Activated CD4-positive, alpha-beta T cell treated with anti-CD3 and anti-CD28 coated beads, Interleukin-2, Interleukin-4, amounts not matched to agents 100 ng/mL and 50 ng/mL, durations not matched to agents 16 hours and 8 hours (primary cell): ENCODE measurements at regions not wholly inside any gene's neighbourhood (a gene's known extent, or its start where the extent isn't known, plus 50 kb on each side); places are given as distances from the start of the nearest gene placed in this dataset.

Experiments used
- DNase-seq: peaks from one replicate; pipeline ENCODE4 v3.0.0-alpha.2; 2020; ENCODE audit warnings: low spot score

DNA sequence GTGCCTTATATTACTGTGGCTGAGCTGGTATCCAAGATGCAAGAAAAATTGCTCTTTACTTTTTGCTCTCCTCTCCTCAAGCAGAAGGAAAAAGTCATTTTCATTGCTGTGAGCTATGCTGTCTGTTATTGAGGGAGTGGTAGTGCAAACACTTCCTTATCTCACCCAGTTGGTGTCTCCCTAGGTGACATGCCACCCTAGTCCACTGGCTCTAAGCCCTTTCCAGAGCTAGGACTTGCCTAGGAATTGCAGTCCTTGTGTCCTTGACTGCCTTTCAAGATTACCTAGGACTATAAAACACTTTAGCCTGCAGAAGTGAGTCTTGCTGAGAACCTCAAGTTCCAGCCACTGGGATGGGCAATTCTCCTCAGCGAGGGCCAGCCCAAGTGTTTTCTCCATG is 458.3 kb downstream of the MRPL39 start:
- no peak for DNase-seq

DNA sequence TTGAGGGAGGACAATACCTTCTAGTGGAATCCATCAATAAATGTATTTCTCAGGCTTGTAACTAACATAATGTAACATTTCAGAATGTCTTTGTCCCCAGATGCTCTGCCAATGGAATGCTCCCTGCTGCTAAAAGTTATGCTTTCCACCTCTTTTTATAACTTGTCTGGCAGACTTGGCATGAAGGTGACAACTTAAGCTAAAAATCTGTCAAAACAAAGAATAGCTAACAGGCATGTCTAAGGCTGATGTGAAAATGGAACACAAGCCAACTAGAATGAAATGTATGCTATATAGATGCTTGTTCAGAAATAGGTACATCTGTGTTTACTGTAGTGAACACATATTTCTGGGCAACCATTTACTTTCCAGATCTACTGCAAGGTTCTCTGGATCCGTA is 467.9 kb downstream of the MRPL39 start:
- no peak for DNase-seq

DNA sequence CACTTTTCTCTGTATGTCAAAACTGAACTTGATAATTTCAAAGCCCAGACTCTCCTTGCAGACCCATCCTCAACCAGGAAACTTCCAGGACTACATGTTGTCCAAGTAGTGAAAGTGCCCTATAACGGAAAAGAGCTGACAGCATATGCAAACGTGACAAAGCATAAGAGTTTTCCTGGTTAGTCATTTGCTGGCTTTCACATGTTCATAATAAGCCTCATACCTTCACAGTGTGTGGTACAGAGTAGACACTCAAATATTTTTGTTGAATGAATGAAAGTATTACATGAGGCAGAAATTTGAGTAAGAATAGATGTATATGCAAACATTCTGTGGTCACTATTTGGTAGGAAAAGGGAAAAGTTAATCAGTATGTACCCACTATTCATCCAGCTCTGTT is 473.3 kb downstream of the MRPL39 start:
- DNase-seq = no peak

DNA sequence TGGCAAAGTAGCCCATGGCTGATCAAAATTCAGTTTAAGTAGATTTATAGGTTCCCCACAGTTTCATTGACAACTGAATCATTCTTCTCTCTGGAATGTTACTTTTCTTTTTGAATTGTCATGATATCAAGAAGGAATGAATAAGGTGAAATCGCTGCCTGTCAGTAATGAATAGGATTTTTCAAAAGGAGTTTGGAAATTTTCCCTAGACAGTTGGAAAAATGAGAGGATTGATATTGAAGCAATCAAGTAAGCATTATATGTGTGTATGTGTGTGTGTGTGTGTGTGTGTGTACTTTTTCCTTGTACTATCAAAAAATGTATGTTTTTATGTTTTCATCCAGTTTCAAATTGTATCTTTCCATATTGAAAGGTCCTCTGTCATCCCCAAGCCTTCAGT is 479.5 kb downstream of the MRPL39 start:
- DNase-seq = no peak

DNA sequence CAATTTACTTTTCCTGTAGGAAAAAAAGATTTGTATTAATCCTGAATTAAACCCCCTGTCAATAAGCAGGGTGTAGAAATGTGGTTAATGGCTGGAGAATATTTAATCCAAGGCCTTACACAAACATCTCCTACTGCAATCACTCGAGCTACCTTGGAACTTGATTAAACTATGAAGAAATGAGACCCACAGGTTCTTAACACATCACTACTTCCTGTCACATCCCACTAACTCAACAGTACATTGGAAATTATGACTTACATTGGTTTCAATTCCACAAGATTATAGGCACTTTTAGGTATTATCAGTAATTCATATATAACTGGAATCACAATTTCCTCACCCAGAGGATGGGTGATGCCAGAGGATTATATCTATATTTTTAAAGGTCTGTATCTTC is 480.3 kb downstream of the MRPL39 start:
- DNase-seq = no peak

DNA sequence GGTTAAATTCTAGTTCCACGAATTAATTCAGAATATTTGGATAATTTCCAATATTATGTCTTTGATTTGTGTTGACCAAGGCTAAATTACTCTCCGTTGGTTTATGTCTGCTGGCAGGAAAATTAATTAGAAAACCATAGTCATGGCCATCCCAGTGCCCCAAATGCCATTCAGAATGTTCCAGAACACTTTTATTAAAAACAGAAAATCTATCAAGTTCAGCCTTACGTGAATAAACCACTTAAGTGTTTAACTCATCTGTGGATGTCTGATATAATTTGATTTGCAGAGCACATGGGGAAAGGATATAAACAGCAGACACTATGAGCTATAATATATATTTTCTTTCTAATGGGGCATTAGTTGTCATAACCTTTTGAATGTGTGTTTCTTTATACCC is 480.7 kb downstream of the MRPL39 start:
- DNase-seq = no peak

DNA sequence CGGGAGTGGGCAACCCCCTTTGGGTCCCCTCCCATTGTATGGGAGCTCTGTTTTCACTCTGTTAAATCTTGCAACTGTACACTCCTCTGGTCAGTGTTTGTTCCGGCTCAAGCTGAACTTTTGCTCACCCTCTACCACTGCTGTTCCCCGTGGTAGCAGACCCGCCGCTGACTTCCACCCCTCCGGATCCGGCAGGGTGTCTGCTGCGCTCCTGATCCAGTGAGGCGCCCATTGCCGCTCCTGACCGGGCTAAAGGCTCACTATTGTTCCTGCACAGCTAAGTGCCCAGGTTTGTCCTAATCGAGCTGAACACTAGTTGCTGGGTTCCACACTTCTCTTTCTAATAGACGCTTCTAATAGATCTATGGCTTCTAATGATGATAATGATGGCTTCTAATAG is 488.6 kb downstream of the MRPL39 start:
- DNase-seq = no peak

DNA sequence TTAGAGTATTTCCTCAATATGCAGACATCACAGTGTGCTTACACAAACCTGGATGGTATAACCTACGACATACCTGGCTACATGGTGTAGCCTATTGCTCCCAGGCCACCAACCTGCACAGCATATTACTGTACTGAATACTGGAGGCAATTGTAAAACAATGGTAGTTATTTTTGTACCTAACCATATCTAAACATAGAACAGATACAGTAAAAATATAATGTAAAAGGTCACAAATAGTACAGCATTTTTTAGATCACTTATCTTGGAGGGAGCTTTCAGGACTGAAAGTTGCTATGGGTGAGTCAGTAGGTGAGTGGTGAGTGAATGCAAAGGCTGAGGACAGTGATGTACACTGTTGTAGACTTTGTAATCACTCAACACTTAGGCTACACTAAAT is 492.3 kb downstream of the MRPL39 start:
- no peak for DNase-seq

DNA sequence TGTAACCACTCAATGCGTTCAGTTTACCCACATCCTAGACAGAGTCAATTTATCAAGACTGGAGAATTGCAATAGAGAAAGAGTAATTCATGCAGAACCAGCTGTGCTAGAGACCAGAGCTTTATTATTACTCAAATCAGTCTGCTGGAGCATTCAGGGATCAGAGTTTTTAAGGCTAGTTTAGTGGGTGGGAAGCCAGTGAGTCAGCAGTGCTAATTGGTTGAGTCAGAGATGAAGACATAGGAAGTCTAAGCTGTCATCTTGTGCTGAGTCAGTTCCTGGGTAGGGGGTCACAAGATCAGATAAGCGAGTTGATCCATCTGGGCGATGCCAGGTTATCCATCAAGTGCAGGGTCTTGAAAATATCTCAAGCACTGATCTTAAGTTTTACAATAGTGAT is 499.6 kb downstream of the MRPL39 start:
- no peak for DNase-seq

DNA sequence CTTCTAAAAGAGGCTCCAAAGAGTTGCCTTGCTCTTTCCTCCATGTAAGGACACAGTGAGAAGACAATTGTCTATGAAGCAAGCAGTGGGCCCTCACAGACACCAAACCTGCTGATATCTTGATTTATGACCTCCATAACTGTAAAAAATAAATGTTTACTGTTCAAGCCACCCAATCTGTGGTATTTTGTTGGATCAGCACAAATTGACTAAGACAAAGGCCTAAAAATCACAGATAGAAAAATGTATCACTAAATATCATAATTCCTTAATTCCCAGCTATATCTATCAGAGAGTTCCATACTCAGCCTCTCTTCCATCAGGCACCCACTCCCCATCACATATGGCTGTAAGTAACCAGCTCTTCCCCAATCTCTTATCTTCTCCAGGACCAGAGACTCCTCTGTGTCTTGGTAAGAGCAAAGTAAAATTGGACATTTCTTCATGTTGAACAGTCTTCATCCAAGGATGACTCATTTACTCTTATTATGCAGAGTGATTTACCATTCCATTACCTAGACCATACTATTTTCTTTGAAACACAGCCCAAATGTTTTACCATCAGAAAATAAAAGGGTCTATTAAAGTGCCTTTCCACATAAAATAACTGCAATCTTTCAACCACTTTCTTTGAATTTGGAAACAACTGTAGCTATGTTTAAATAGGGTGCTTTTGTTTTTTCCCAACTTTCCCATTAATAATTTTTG is 503.6 kb downstream of the MRPL39 start:
- DNase-seq = no peak

DNA sequence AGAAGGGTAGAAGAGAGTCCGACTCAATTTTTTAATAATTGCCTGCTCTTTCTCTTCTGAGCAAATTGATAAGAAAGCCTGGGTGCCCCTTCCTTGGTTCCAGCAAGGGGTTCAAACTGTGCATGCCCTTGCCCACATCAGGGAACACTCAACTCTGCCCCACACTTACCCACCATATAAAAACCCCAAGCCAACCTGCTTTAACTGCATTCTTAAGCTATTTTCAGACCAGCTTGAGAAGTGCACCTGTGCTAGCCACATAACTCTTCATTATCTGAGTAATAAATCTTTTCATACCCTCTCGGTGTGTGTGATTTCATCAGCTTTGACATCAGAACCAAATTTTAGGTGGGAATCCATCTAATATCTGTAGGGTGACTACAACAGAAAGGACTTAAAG is 509.6 kb downstream of the MRPL39 start:
- DNase-seq = no peak

DNA sequence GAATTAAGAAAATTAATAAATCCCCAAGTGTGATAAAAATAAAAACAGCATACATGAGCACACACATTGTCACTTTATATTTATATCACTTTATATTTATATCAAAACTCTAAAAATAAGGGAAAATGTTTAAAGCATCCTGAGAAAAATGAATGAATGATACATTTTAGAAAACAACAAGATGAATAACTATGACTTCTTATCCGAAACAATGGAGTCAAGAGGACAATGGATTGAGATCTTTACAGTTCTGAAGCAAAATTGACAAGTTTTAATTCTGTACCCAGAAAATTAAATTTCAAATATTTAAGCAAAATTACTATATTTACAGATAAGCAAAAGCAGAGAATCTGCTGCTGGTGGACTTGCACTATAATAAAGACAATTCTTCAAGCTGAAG is 512.6 kb downstream of the MRPL39 start:
- no peak for DNase-seq

DNA sequence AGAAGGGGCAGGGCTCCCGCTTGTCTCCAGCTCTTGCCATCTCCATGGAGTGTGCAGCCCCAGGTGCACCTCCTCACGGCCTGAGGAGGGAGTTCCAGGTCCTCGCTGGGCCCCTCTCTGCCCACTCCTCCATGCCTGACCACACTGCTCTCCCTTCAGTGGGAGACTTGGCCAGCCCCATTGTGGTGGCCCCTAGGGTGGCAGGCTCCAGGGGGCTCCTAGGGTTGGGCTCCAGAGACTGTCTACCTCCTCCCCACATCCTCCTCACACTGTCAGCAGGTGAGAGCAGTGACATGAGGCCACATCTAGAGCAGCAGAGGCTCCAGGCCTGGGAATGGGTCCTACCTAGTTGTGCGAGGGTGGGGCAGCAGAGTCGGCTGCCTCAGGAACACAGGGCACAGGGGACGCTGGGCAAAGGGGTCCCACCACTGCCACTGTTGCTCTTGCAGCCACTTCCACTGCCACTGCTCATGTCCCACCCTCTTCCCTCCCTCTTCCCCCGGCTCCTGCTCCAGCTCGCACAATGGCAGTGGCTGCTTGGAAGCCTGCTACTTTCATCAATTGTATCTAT is 514.8 kb downstream of the MRPL39 start:
- DNase-seq = no peak

DNA sequence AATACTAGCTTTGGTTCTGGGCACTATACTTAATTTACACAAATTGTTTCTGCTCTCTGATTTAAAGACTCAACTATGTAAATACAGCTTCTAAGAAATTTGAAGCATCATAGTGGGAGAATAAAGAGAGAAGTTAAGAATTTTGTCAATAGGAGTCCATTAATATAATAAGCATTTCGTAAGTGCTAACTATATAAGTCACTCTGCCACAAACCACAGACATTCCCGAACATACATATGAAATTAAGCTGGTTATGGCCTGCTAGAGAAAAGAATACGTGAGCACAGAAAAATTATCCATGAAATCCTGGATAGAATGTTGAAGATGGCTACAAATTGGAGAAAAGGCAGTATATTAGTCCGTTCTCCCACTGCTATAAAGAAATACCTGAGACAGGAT is 526.2 kb downstream of the MRPL39 start:
- DNase-seq = no peak

DNA sequence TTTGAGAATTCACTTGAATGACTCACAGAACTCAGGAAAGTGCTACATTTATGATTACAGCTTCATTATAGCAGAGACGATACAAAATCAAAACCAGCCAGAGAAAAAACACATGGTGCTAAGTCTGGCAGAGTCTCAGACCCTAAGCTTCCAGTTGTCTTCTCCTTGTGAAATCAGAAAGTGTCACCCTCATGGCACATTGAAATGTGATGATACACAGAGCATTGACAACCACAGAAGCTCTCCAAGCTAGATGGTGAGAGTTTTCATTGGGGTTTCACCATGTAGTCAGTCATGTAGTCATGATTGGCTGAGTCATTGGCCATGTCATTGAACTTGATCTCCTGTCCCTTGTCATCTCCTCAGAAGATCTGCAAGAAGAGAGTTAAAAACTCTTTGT is 526.6 kb downstream of the MRPL39 start:
- DNase-seq = no peak

DNA sequence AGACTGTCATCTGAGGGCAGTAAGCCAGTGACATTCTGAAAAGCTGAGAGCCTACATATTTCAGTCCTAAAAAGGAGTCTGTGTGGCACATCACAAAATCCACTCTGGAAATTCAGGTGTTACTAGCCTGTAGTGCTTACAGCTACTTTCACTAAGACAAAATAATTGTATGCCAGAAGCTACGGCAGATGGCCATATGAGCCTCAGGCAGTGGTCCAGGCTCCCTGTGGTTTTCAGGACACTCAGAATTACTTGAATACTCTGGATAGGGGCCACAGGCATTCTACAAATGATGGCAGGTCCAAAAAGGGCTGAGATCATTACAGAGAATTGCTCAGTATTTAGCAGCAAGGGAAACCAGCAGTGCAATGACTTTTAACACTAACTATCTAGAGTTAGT is 527.1 kb downstream of the MRPL39 start:
- DNase-seq = no peak

DNA sequence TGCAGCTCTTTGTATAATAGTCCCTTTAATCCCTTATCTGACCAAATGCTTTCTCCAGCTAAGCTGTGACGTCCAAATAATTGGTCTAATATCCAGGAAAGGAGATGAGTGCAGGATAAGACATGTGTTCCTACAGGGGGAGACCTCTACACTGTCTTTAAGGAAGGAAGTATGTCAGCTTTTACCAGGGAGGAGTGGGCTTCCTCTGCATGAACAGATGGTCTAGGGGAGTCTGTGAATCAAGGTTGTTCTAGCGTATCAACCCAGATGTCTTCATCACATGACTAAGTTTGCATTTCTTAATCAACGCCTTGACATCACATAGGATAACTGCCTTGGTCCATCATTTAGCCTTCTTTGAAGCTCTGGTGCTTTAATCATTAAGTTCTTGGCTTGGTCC is 528.2 kb downstream of the MRPL39 start:
- DNase-seq = no peak

DNA sequence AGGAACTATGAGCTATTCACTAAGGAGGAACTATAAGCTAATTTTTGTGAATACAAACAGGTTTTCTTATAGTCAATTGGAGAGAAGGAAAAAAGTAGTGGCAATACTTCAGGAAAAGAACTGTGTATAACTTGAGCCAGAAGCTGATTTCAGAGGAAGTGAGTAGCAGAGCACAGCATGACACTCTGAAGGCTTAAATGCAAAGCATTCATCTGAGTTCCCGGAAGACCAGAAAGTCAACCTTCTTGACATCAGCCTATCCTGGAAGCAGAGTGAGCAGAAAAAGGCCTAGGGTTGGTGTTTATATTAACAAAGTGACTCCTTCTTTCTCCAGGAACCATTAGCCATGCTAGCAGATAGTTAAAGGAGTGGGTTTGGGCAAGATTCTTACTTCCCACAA is 545.2 kb downstream of the MRPL39 start:
- DNase-seq = no peak

DNA sequence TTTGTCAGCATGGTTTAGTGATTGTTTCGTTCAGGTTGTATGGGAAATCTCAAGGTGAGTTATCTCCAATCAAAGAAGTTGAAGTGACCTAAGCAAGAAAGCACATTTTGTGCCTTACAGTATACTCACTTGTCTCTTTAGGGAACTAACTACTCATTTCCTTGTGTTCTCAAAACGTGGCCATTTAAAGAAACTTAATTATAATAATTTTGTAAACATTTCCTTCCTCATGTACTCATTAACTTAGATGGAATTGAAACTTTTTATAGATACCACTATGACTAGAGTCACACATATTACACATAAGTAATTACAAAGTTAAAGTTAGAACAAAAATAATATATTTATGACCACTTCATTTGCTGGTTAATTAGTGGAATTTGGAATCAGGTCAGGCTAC is 552.6 kb downstream of the MRPL39 start:
- DNase-seq = no peak

DNA sequence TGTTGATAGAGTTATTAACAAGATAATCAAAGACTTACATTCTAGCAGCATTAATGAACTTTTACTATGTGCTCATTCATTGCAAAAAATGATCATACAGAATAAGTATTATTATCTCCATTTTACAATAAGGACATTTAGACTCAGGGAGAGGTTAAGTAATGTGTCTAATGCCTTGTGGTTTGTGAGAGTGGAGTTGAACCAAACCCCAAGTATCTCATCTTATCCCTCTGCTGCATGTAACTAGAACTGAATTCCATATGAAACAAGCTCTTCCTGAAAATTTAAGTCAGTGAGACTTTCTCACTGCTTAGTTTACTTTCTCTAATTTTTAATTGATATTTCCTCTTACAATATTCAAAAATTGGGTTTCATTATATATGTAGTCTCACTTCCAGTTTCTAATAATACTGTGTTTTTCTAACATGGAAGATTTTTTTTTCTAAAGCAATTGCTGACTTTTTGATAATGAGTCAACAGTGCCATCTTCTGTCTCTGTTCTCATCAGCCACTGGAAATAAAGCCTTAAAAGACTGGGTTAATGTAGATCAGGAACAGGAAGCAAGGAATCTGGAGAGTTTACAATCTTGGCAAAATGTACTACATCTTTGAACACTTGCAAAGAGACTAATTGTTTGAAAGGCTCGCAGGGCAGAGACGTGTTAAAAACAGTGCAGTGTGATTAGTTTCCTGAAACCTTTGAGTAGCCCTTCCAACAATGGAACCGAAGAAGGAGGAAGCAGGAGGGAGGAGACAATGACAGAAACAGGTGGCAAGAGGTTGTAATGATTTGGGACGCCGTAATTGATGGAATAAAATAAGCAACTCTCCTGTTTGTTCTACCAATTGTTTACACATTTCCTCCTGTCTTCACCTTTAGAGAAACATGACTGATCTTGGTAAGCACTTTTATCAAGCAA is 567.6 kb downstream of the MRPL39 start:
- no peak for DNase-seq

DNA sequence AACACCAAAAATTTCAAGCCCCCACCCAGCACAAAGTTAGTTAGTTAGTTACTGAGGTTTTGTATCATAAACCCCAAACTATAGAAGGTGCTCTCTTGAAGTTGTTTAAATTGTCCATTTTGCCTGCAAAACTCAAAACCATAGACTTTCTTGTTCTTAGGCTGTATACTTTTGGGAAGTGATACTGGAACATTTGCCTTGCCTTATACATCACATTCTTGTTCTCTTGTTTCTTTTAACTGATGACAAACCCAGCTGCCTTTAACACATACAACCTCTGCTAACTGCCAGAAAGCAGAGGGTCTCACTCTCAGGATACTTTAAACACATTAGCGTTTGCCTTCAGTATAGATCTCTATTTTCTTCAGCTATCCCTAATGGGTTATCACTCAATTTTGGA is 570.5 kb downstream of the MRPL39 start:
- DNase-seq = no peak

DNA sequence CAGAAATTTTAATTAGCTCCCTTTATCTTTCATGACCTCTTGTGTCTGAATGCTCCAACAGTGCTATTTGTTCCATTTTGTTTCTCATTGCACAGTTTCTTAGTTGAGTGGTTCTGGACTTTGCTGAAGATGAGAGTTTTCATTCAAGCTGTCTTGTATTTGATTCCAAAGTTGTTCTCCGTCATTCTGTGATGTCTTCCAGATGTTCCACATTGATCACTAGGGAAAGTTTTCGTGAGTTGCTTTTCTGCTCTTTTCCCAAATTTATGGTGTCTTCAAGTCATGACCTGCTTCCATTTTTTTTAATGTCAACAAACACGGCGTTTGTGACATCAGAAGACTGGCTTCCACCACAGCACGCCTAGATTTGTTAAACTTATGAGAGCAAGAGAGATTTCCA is 575.5 kb downstream of the MRPL39 start:
- DNase-seq = no peak

DNA sequence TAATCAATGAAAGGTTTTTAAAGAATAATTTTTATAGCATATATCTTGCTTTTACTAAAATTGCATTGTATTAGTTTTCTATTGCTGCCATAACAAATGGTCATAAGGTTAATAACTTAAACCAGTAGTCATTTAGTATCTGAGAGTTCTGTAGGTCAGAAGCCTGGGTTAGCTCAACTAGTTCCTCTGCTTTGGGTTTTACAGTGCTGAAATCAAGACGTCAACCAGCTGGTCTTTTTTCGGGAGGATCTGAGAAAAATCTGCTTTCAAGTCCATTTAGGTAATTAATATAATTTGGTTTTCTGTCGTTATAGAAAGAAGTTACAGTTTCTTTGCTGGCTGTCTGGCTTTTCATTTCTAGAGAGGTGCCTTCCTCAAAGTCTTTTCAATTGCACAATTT is 577.7 kb downstream of the MRPL39 start:
- DNase-seq = no peak
